NCI-H345 (cell line): ENCODE measurements at regions not wholly inside any gene's neighbourhood (a gene's known extent, or its start where the extent isn't known, plus 50 kb on each side); places are given as distances from the start of the nearest gene placed in this dataset.

Source experiments
- DNase-seq: peaks from one replicate; lab custom pipeline; 2025; lab: John Stamatoyannopoulos, UW

- no peak for DNase-seq
Measured at GRCh38 chr1:87821335-87821697, 492.6 kb downstream of the LMO4 start.

- DNase-seq = no peak
Measured at GRCh38 chr1:87826681-87827251, 498.1 kb downstream of the LMO4 start.

- DNase-seq = no peak
Measured at GRCh38 chr1:87829360-87829759, 500.7 kb downstream of the LMO4 start.

- no peak for DNase-seq
Measured at GRCh38 chr1:87830432-87830978, 501.8 kb downstream of the LMO4 start.

- DNase-seq = no peak
Measured at GRCh38 chr1:87833166-87833565, 504.5 kb downstream of the LMO4 start.

- no peak for DNase-seq
Measured at GRCh38 chr1:87834151-87834550, 505.5 kb downstream of the LMO4 start.

- DNase-seq = no peak
Measured at GRCh38 chr1:87834941-87835340, 506.3 kb downstream of the LMO4 start.

GRCh38 chr1:87840767-87841166, 512.1 kb downstream of the LMO4 start:
- no peak for DNase-seq

- DNase-seq = no peak
Measured at GRCh38 chr1:87841332-87841731, 512.7 kb downstream of the LMO4 start.

- no peak for DNase-seq
Measured at GRCh38 chr1:87842156-87842555, 513.5 kb downstream of the LMO4 start.

GRCh38 chr1:87844251-87844650, 515.6 kb downstream of the LMO4 start:
- DNase-seq = no peak

- no peak for DNase-seq
Measured at GRCh38 chr1:87851490-87851889, 522.8 kb downstream of the LMO4 start.

- DNase-seq = no peak
Measured at GRCh38 chr1:87852410-87853161, 523.9 kb downstream of the LMO4 start.

GRCh38 chr1:87853576-87854351, 525.1 kb downstream of the LMO4 start:
- DNase-seq = no peak

GRCh38 chr1:87863317-87863716, 534.6 kb downstream of the LMO4 start:
- no peak for DNase-seq

GRCh38 chr1:87864676-87865075, 536.0 kb downstream of the LMO4 start:
- no peak for DNase-seq

GRCh38 chr1:87866416-87866815, 537.7 kb downstream of the LMO4 start:
- no peak for DNase-seq

- DNase-seq = no peak
Measured at GRCh38 chr1:87867626-87868025, 538.9 kb downstream of the LMO4 start.

- DNase-seq = no peak
Measured at GRCh38 chr1:87869567-87869966, 540.9 kb downstream of the LMO4 start.

GRCh38 chr1:87872189-87872588, 543.5 kb downstream of the LMO4 start:
- DNase-seq = no peak

- DNase-seq = no peak
Measured at GRCh38 chr1:87872692-87873091, 544.0 kb downstream of the LMO4 start.

- DNase-seq = no peak
Measured at GRCh38 chr1:87878873-87879272, 550.2 kb downstream of the LMO4 start.
